HS-27A (cell line): ENCODE measurements at regions not wholly inside any gene's neighbourhood (a gene's known extent, or its start where the extent isn't known, plus 50 kb on each side); places are given as distances from the start of the nearest gene placed in this dataset.

Experiments
- DNase-seq: peaks from one replicate; pipeline ENCODE4 v3.0.0-alpha.2; 2012; ENCODE audit warnings: low read depth, missing footprints

- no peak for DNase-seq
These were observed 292.1 kb downstream of the CDC5L start for GRCh38 chr6:44679438-44680201.

GRCh38 chr6:44680202-44680720, 292.8 kb downstream of the CDC5L start:
- DNase-seq = no peak

GRCh38 chr6:44681761-44682160, 294.3 kb downstream of the CDC5L start:
- DNase-seq = no peak

- no peak for DNase-seq
These were observed 294.8 kb downstream of the CDC5L start for GRCh38 chr6:44682280-44682679.

GRCh38 chr6:44682987-44683779, 295.7 kb downstream of the CDC5L start:
- no peak for DNase-seq

GRCh38 chr6:44685213-44685612, 297.7 kb downstream of the CDC5L start:
- no peak for DNase-seq

- no peak for DNase-seq
These were observed 308.6 kb downstream of the CDC5L start for GRCh38 chr6:44696099-44696498.

GRCh38 chr6:44696686-44697085, 309.2 kb downstream of the CDC5L start:
- DNase-seq = no peak

- DNase-seq = no peak
These were observed 309.8 kb downstream of the CDC5L start for GRCh38 chr6:44697327-44697726.

GRCh38 chr6:44698602-44699001, 311.1 kb downstream of the CDC5L start:
- DNase-seq = no peak

GRCh38 chr6:44699082-44699481, 311.6 kb downstream of the CDC5L start:
- no peak for DNase-seq

- DNase-seq = no peak
These were observed 312.3 kb downstream of the CDC5L start for GRCh38 chr6:44699851-44700250.

GRCh38 chr6:44700422-44700821, 312.9 kb downstream of the CDC5L start:
- DNase-seq = no peak

- no peak for DNase-seq
These were observed 313.6 kb downstream of the CDC5L start for GRCh38 chr6:44701038-44701636.

GRCh38 chr6:44701637-44702101, 314.2 kb downstream of the CDC5L start:
- DNase-seq = no peak

GRCh38 chr6:44702292-44702691, 314.8 kb downstream of the CDC5L start:
- no peak for DNase-seq

GRCh38 chr6:44704240-44705150, 317.0 kb downstream of the CDC5L start:
- DNase-seq = no peak

GRCh38 chr6:44705596-44705995, 318.1 kb downstream of the CDC5L start:
- no peak for DNase-seq

GRCh38 chr6:44706011-44706410, 318.5 kb downstream of the CDC5L start:
- DNase-seq = no peak

- no peak for DNase-seq
These were observed 320.7 kb downstream of the CDC5L start for GRCh38 chr6:44708208-44708607.

GRCh38 chr6:44712353-44713111, 325.0 kb downstream of the CDC5L start:
- no peak for DNase-seq
